GM13976 (cell line): ENCODE measurements at regions not wholly inside any gene's neighbourhood (a gene's known extent, or its start where the extent isn't known, plus 50 kb on each side); places are given as distances from the start of the nearest gene placed in this dataset.
"Not testable (repeated sequence)": the region's sequence is repeated elsewhere in the genome, so short reads cannot be mapped to it uniquely, and the experiment has no call there.

Source experiments
- DNase-seq: peaks from one replicate; pipeline ENCODE4 v3.0.0; 2012; ENCODE audit warnings: low spot score
- CTCF ChIP-seq: IDR thresholded peaks from 2 replicates; pipeline ENCODE4 v1.5.1; 2012; ENCODE audit warnings: borderline replicate concordance, mild to moderate bottlenecking; ENCODE audit not compliant: insufficient read depth; ENCODE audit errors: extremely low read depth, missing control alignments, control extremely low read depth
- in situ Hi-C: fragments of 300-500 bp; cut with MboI; formaldehyde crosslinking; loops from one replicate; pipeline ENCODE4 v1.12.0; 2022; ENCODE audit warnings: low sequenced_read_pairs, mixed read lengths, inconsistent platforms; ENCODE audit not compliant: unreplicated experiment

GRCh38 chr7:1301054-1301881 lies 68.6 kb downstream of the UNCX start:
- no peak for TF ChIP-seq CTCF
- peak; percentile 61 for DNase-seq
- in situ Hi-C loops, result no loop called here

GRCh38 chr7:1301882-1302251 lies 69.2 kb downstream of the UNCX start:
- no peak for DNase-seq
- in situ Hi-C loops, result no loop called here
- no peak for TF ChIP-seq CTCF

DNA sequence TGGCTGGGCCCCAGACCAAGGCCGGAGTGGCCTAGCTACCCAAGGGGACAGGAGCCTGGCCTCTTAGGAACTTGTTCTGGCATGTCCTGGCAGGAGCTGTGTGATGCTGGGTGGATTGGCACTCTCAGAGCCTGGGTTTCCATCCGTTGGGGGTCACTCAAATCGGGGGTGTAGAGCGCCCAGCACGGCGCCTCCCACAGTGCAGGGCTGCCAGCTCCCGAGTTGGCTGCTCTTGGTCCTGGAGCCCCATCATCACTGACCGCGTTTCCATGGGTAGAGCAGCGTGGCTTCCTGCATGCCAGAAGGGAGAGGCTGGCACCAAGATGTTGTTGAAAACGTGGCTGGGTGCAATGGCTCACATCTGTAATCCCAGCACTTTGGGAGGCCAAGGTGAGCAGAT lies 70.3 kb downstream of the UNCX start:
- in situ Hi-C loops, result no loop called here
- no peak for DNase-seq
- no peak for TF ChIP-seq CTCF

DNA sequence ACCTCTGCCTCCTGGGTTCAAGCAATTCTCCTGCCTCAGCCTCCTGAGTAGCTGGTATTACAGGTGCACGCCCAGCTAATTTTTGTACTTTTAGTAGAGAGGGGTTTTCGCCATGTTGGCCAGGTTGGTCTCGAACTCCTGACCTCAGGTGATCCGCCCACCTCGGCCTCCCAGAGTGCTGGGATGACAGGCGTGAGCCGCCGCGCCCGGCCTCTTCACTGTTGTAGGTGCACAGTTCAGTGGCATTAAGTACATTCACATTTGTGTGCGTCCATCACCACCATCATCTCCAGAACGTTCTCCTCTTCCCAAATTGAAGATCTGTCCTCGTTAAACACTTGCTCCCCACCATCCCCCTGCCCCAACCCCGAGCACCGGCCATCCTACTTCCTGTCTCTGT lies 71.3 kb downstream of the UNCX start:
- in situ Hi-C loops, result not testable (repeated sequence)

DNA sequence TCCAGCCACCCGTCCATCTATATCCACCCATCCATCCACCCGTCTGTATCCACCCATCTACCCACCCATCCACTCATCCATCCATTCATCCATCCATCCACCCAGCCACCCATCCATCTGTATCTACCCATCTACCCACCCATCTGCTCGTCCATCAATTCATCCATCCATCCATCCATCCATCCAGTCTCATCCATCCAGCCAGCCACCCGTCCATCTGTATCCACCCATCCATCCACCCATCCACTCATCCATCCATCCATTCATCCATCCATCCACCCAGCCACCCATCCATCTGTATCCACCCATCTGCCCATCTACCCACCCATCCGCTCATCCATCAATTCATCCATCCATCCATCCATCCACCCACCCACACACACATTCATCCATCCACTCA lies 73.2 kb downstream of the UNCX start:
- in situ Hi-C loops, result no loop called here
- TF ChIP-seq CTCF, result no peak
- no peak for DNase-seq

More for the DNA sequence above, 71.3 kb downstream of the UNCX start:
- not testable (repeated sequence) for DNase-seq

DNA sequence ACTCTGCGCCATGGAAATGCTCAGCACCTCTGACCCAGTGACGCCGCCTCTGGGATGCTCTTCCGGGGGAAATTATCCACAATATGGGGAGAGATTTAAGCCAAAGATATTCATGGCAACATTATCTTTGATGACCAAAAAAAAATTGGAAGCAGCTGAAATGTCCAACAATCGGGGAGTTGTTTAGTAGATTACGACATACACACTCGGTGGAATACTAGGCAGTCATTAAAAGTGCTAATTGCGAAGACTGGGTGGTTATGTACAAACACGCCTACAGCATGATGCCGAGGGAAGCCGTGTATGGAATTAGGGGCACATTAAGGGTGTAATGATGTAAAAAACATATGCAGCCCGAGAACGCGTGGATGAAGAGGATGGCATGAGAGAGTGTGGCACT lies 75.2 kb downstream of the UNCX start:
- no peak for DNase-seq
- in situ Hi-C loops, result no loop called here
- TF ChIP-seq CTCF, result no peak

- no peak for DNase-seq
- in situ Hi-C loops, result no loop called here
- TF ChIP-seq CTCF, result no peak
Observed at GRCh38 chr7:1309290-1309689, 76.6 kb downstream of the UNCX start.
